ENCODE measurements at regions not wholly inside any gene's neighbourhood (a gene's known extent, or its start where the extent isn't known, plus 50 kb on each side); places are given as distances from the start of the nearest gene placed in this dataset.

GRCh38 chr5:157914151-157914788 is 55.3 kb upstream of the CLINT1 start:
- no peak for DNase-seq (ENCODE audit: low read depth)

GRCh38 chr5:157913575-157913974 is 54.6 kb upstream of the CLINT1 start:
- DNase-seq (ENCODE audit: low read depth) = no peak

- no peak for DNase-seq (ENCODE audit: low read depth)
These were observed 53.8 kb upstream of the CLINT1 start for GRCh38 chr5:157912621-157913325.

GRCh38 chr5:157911568-157911967 is 52.6 kb upstream of the CLINT1 start:
- no peak for DNase-seq (ENCODE audit: low read depth)

All from activated T-cell treated with anti-CD3 and anti-CD28 coated beads for 1 hour (primary cell).